NCI-H69 (cell line): ENCODE measurements at regions not wholly inside any gene's neighbourhood (a gene's known extent, or its start where the extent isn't known, plus 50 kb on each side); places are given as distances from the start of the nearest gene placed in this dataset.
"Not testable (repeated sequence)": the region's sequence is repeated elsewhere in the genome, so short reads cannot be mapped to it uniquely, and the experiment has no call there.

Experiments used
- DNase-seq: peaks from one replicate; lab custom pipeline; 2025; lab: John Stamatoyannopoulos, UW

- DNase-seq = no peak
Observed at GRCh38 chr9:33695299-33695698, 100.1 kb upstream of the PRSS3 start.

GRCh38 chr9:33695856-33696255 is 99.5 kb upstream of the PRSS3 start:
- no peak for DNase-seq

- no peak for DNase-seq
Observed at GRCh38 chr9:33697171-33697570, 98.2 kb upstream of the PRSS3 start.

GRCh38 chr9:33698267-33698666 is 97.1 kb upstream of the PRSS3 start:
- no peak for DNase-seq

- DNase-seq = not testable (repeated sequence)
Observed at GRCh38 chr9:33700940-33701339, 94.4 kb upstream of the PRSS3 start.

GRCh38 chr9:33703430-33704102 is 91.8 kb upstream of the PRSS3 start:
- no peak for DNase-seq

- not testable (repeated sequence) for DNase-seq
Observed at GRCh38 chr9:33705440-33705839, 89.9 kb upstream of the PRSS3 start.

- DNase-seq = no peak
Observed at GRCh38 chr9:33708441-33708840, 86.9 kb upstream of the PRSS3 start.

- DNase-seq = no peak
Observed at GRCh38 chr9:33709269-33709668, 86.1 kb upstream of the PRSS3 start.

- DNase-seq = not testable (repeated sequence)
Observed at GRCh38 chr9:33711418-33711817, 83.9 kb upstream of the PRSS3 start.

- DNase-seq = peak; percentile 96
Observed at GRCh38 chr9:33714989-33715388, 80.4 kb upstream of the PRSS3 start.

- peak; percentile 56 for DNase-seq
Observed at GRCh38 chr9:33718987-33719386, 76.4 kb upstream of the PRSS3 start.

GRCh38 chr9:33719581-33720374 is 75.6 kb upstream of the PRSS3 start:
- peak; percentile 84 for DNase-seq

- peak; percentile 93 for DNase-seq
Observed at GRCh38 chr9:33721674-33722358, 73.5 kb upstream of the PRSS3 start.

GRCh38 chr9:33722359-33722675 is 73.0 kb upstream of the PRSS3 start:
- no peak for DNase-seq

- DNase-seq = no peak
Observed at GRCh38 chr9:33728613-33729012, 66.7 kb upstream of the PRSS3 start.

- no peak for DNase-seq
Observed at GRCh38 chr9:33731142-33731541, 64.2 kb upstream of the PRSS3 start.

GRCh38 chr9:33731625-33732024 is 63.7 kb upstream of the PRSS3 start:
- DNase-seq = no peak

GRCh38 chr9:33734247-33734940 is 61.0 kb upstream of the PRSS3 start:
- DNase-seq = not testable (repeated sequence)

- peak; percentile 36 for DNase-seq
Observed at GRCh38 chr9:33734941-33735835, 60.2 kb upstream of the PRSS3 start.

- DNase-seq = peak; percentile 79
Observed at GRCh38 chr9:33737811-33738606, 57.4 kb upstream of the PRSS3 start.
